OCI-LY3 (cell line): ENCODE measurements at regions not wholly inside any gene's neighbourhood (a gene's known extent, or its start where the extent isn't known, plus 50 kb on each side); places are given as distances from the start of the nearest gene placed in this dataset.

ENCODE experiments used
- H2AFZ ChIP-seq: fragments of 200-600, 300-600 bp; shearing (Covaris generic); 2 replicates; pipeline ENCODE4 v1.6.0; 2014; ENCODE audit warnings: antibody characterized with exemption, low read depth, low read length
- H3K27ac ChIP-seq: fragments of 200-600, 300-600 bp; sonication (generic); 2 replicates; pipeline ENCODE4 v1.5.1; 2014; ENCODE audit warnings: mild to moderate bottlenecking, low read length, moderate library complexity, mixed read lengths
- H3K27me3 ChIP-seq: fragments of 200-600, 300-600 bp; sonication (generic); 2 replicates; pipeline ENCODE4 v1.6.1; 2014; ENCODE audit warnings: low read depth, low read length, mixed read lengths
- H3K36me3 ChIP-seq: fragments of 200-600, 300-600 bp; sonication (generic); replicated peaks from 2 replicates; pipeline ENCODE3; 2014; ENCODE audit warnings: low read depth, low read length, mixed read lengths
- H3K4me1 ChIP-seq: fragments of 300-600, 200-600 bp; sonication (generic); 2 replicates; pipeline ENCODE4 v1.6.1; 2014; ENCODE audit warnings: low read length, mixed read lengths
- H3K4me2 ChIP-seq: fragments of 200-600, 300-600 bp; sonication (generic); 2 replicates; pipeline ENCODE4 v1.6.1; 2014; ENCODE audit warnings: low read length, mixed read lengths
- H3K4me3 ChIP-seq: fragments of 300-600, 200-600 bp; sonication (generic); 2 replicates; pipeline ENCODE4 v1.5.1; 2014; ENCODE audit warnings: antibody characterized with exemption, mild to moderate bottlenecking, low read length, moderate library complexity
- H3K79me2 ChIP-seq: fragments of 300-600, 200-600 bp; shearing (Covaris generic); 2 replicates; pipeline ENCODE4 v1.6.1; 2014; ENCODE audit warnings: mild to moderate bottlenecking, low read length, mixed read lengths
- H3K9ac ChIP-seq: fragments of 300-600, 200-600 bp; shearing (Covaris generic); 2 replicates; pipeline ENCODE4 v1.6.0; 2014; ENCODE audit warnings: mild to moderate bottlenecking, low read length, moderate library complexity
- H3K9me3 ChIP-seq: fragments of 200-600, 300-600 bp; shearing (Covaris generic); 2 replicates; pipeline ENCODE4 v1.6.1; 2014; ENCODE audit warnings: low read length, mixed read lengths; ENCODE audit not compliant: insufficient read depth
- H4K20me1 ChIP-seq: fragments of 200-600, 300-600 bp; sonication (generic); 2 replicates; pipeline ENCODE4 v1.6.1; 2016; ENCODE audit warnings: low read length, mixed read lengths; ENCODE audit not compliant: insufficient read depth
- CTCF ChIP-seq: fragments of 200-600, 300-600 bp; sonication (generic); IDR thresholded peaks from 2 replicates; pipeline ENCODE4 v1.5.1; 2014; ENCODE audit warnings: antibody characterized with exemption, low read length, low read depth
- EZH2phosphoT487 ChIP-seq: fragments of 200-600 bp; shearing (Covaris generic); IDR thresholded peaks from 2 replicates; pipeline ENCODE4 v1.6.1; 2018; ENCODE audit warnings: antibody characterized with exemption, mixed run types, low read depth

- Histone ChIP-seq H4K20me1 (no peaks in the 10 kb centered on the region), H3K9me3 (no peaks in the 10 kb centered on the region), H2AFZ (no peak overlapping the region), H3K9ac (no peak overlapping the region), H3K4me3 (no peak overlapping the region), H3K27me3 (no peaks in the 10 kb centered on the region), H3K27ac (no peak overlapping the region), H3K4me1 (no peaks in the 10 kb centered on the region), H3K79me2 (no peaks in the 10 kb centered on the region), H3K4me2 (no peak overlapping the region), H3K36me3 (no peaks in the 10 kb centered on the region)
- TF ChIP-seq CTCF (no peak), EZH2phosphoT487 (no peak)
Measured at GRCh38 chr6:19782588-19782987, 54.6 kb upstream of the ID4 start.
